SK-N-SH (cell line): ENCODE measurements at regions not wholly inside any gene's neighbourhood (a gene's known extent, or its start where the extent isn't known, plus 50 kb on each side); places are given as distances from the start of the nearest gene placed in this dataset.

Experiments used
- CTCF ChIA-PET: fragments of 300-600, 350-600 bp; formaldehyde crosslinking; extraction: SDS; loops from one replicate; lab custom pipeline; 2021; lab: Yijun Ruan, JAX
- POLR2A ChIA-PET: fragments of 350-600 bp; sonication (Branson Sonifier 250); formaldehyde crosslinking; extraction: SDS; loops from one replicate; lab custom pipeline; 2020; ENCODE audit warnings: antibody characterized with exemption, inconsistent platforms; lab: Yijun Ruan, JAX
- DNase-seq: peaks from one replicate; pipeline ENCODE4 v3.0.0; 2012
- H2AFZ ChIP-seq: fragments of 200-600 bp; sonication (generic); 2 replicates; pipeline ENCODE4 v1.8.1; 2016; ENCODE audit warnings: antibody characterized with exemption, mild to moderate bottlenecking, low read depth
- H3F3A ChIP-seq: fragments of 200-600 bp; sonication (generic); replicated peaks from 2 replicates; pipeline ENCODE3; 2016; ENCODE audit warnings: antibody characterized with exemption, mild to moderate bottlenecking; ENCODE audit not compliant: insufficient read depth
- H3K27ac ChIP-seq, 2 experiments: fragments of 200-500 bp in 1 of 2; fragments of 200-600 bp in 1 of 2; sonication (Bioruptor generic) in 1 of 2; sonication (generic), shearing (Covaris generic) in 1 of 2; 2 replicates each; pipeline versions ENCODE4 v1.5.1 to v1.6.1; 2014 to 2016; ENCODE audit warnings: low read depth in 2 of 2, inconsistent platforms in 1 of 2, low read length in 1 of 2, mild to moderate bottlenecking in 1 of 2, mixed read lengths in 1 of 2
- H3K27me3 ChIP-seq: fragments of 200-600 bp; sonication (generic), shearing (Covaris generic); 2 replicates; pipeline ENCODE4 v1.6.1; 2016; ENCODE audit warnings: mixed run types; ENCODE audit not compliant: insufficient read depth
- H3K36me3 ChIP-seq, 2 experiments: fragments of 200-500 bp in 1 of 2; fragments of 200-600 bp in 1 of 2; sonication (Bioruptor generic) in 1 of 2; sonication (generic) in 1 of 2; replicated peaks in 1 of 2; 2 replicates each; pipeline versions ENCODE3 to v1.5.1; 2014 to 2016; ENCODE audit warnings: low read length in 1 of 2, mild to moderate bottlenecking in 1 of 2; ENCODE audit not compliant: insufficient read depth in 2 of 2, control insufficient read depth in 1 of 2
- H3K4me1 ChIP-seq, 2 experiments: fragments of 200-500 bp in 1 of 2; fragments of 200-600 bp in 1 of 2; sonication (Bioruptor generic) in 1 of 2; sonication (generic), shearing (Covaris generic) in 1 of 2; 2 replicates each; pipeline versions ENCODE4 v1.5.1 to v1.6.1; 2014 to 2016; ENCODE audit warnings: low read depth in 1 of 2, low read length in 1 of 2, mixed run types in 1 of 2; ENCODE audit not compliant: insufficient read depth in 2 of 2, control insufficient read depth in 1 of 2
- H3K4me2 ChIP-seq: fragments of 200-600 bp; sonication (generic), shearing (Covaris generic); 2 replicates; pipeline ENCODE4 v1.6.1; 2017; ENCODE audit warnings: mixed run types
- H3K4me3 ChIP-seq, 2 experiments: fragments of 200-500 bp in 1 of 2; fragments of 200-600 bp in 1 of 2; sonication (Bioruptor generic) in 1 of 2; sonication (generic), shearing (Covaris generic) in 1 of 2; 2 replicates each; pipeline versions ENCODE4 v1.5.1 to v1.8.1; 2014 to 2016; ENCODE audit warnings: low read depth in 2 of 2, inconsistent platforms in 1 of 2, low read length in 1 of 2, mild to moderate bottlenecking in 1 of 2, mixed read lengths in 1 of 2, moderate library complexity in 1 of 2
- H3K79me2 ChIP-seq: fragments of 200-600 bp; sonication (generic); 2 replicates; pipeline ENCODE4 v1.8.1; 2017; ENCODE audit warnings: mild to moderate bottlenecking; ENCODE audit not compliant: insufficient read depth
- H3K9ac ChIP-seq: fragments of 200-600 bp; sonication (generic); 2 replicates; pipeline ENCODE4 v1.6.1; 2017; ENCODE audit warnings: mixed run types
- H3K9me2 ChIP-seq: fragments of 200-600 bp; sonication (generic); 2 replicates; pipeline ENCODE4 v1.6.1; 2017; ENCODE audit warnings: mixed run types
- H3K9me3 ChIP-seq: fragments of 200-600 bp; sonication (generic); 2 replicates; pipeline ENCODE4 v1.6.1; 2017; ENCODE audit warnings: mixed run types, mild to moderate bottlenecking, moderate library complexity
- H4K20me1 ChIP-seq: fragments of 200-600 bp; sonication (generic); 2 replicates; pipeline ENCODE4 v1.6.1; 2017; ENCODE audit warnings: mild to moderate bottlenecking, mixed run types; ENCODE audit not compliant: insufficient read depth
- CHD2 ChIP-seq: fragments of 150-350 bp; IDR thresholded peaks from 2 replicates; pipeline ENCODE4 v1.6.1; 2018; ENCODE audit warnings: low read length; ENCODE audit not compliant: partially characterized antibody
- ELF1 ChIP-seq: IDR thresholded peaks from 2 replicates; pipeline ENCODE4 v1.4.0; 2012
- EZH2phosphoT487 ChIP-seq: fragments of 200-600 bp; sonication (generic); IDR thresholded peaks from 2 replicates; pipeline ENCODE4 v1.6.1; 2017; ENCODE audit warnings: low read depth, mixed run types, mild to moderate bottlenecking, antibody characterized with exemption, moderate library complexity, borderline replicate concordance
- FOXJ3 ChIP-seq: sonication (generic); formaldehyde crosslinking; IDR thresholded peaks from 2 replicates; pipeline ENCODE4 v1.5.1; 2020; ENCODE audit warnings: mild to moderate bottlenecking, missing genetic modification reagents
- FOXM1 ChIP-seq: IDR thresholded peaks from 2 replicates; pipeline ENCODE4 v1.4.0; 2012; ENCODE audit warnings: low read depth, mild to moderate bottlenecking
- GABPA ChIP-seq: IDR thresholded peaks from 2 replicates; pipeline ENCODE4 v1.4.0; 2012; ENCODE audit warnings: low read depth, mild to moderate bottlenecking
- GATA2 ChIP-seq: sonication (generic); formaldehyde crosslinking; IDR thresholded peaks from 2 replicates; pipeline ENCODE4 v1.5.0; 2020; ENCODE audit warnings: mild to moderate bottlenecking, missing genetic modification reagents
- MEF2A ChIP-seq: IDR thresholded peaks from 2 replicates; pipeline ENCODE4 v1.4.0; 2012; ENCODE audit warnings: low read depth, borderline replicate concordance
- MXI1 ChIP-seq: IDR thresholded peaks from 2 replicates; pipeline ENCODE4 v1.6.1; 2012; ENCODE audit warnings: mild to moderate bottlenecking, low read depth, low read length, improper control_type of control experiment
- NFIC ChIP-seq: IDR thresholded peaks from 2 replicates; pipeline ENCODE4 v1.4.0; 2012; ENCODE audit warnings: borderline replicate concordance
- NRF1 ChIP-seq: IDR thresholded peaks from 2 replicates; pipeline ENCODE4 v1.6.1; 2012; ENCODE audit warnings: low read depth, mild to moderate bottlenecking, low read length
- POLR2AphosphoS5 ChIP-seq: IDR thresholded peaks from 2 replicates; pipeline ENCODE4 v1.6.1; 2012; ENCODE audit warnings: low read depth, low read length
- RAD21 ChIP-seq: IDR thresholded peaks from 2 replicates; pipeline ENCODE4 v1.6.1; 2012; ENCODE audit warnings: mild to moderate bottlenecking, low read length
- RFX5 ChIP-seq: IDR thresholded peaks from 2 replicates; pipeline ENCODE4 v1.6.1; 2012; ENCODE audit warnings: mild to moderate bottlenecking, improper control_type of control experiment, low read length
- RXRA ChIP-seq: IDR thresholded peaks from 2 replicates; pipeline ENCODE4 v1.4.0; 2012; ENCODE audit warnings: low read depth, mild to moderate bottlenecking, borderline replicate concordance
- SIN3A ChIP-seq: IDR thresholded peaks from 2 replicates; pipeline ENCODE4 v1.6.1; 2012; ENCODE audit warnings: low read depth, mild to moderate bottlenecking, low read length, moderate library complexity, borderline replicate concordance
- SMC3 ChIP-seq: IDR thresholded peaks from 2 replicates; pipeline ENCODE4 v1.6.1; 2012; ENCODE audit warnings: low read depth, low read length, improper control_type of control experiment
- TCF12 ChIP-seq: IDR thresholded peaks from 2 replicates; pipeline ENCODE4 v1.4.0; 2012
- TEAD4 ChIP-seq: IDR thresholded peaks from 2 replicates; pipeline ENCODE4 v1.4.0; 2012; ENCODE audit warnings: mild to moderate bottlenecking, borderline replicate concordance; ENCODE audit not compliant: insufficient read depth
- WGBS: methylation state at CpG from one replicate; pipeline ENCODE4 v1.1.6; 2017; ENCODE audit warnings: low lambda C conversion rate; 5-methylcytosine and 5-hydroxymethylcytosine counted together
- TF ChIP-seq, protein P1 (sequence below): fragments of 200-600 bp; sonication (generic); IDR thresholded peaks from 2 replicates; pipeline ENCODE4 v1.6.1; 2017; ENCODE audit warnings: antibody characterized with exemption, mild to moderate bottlenecking, moderate library complexity
- TF ChIP-seq, protein P2 (sequence below): IDR thresholded peaks from 2 replicates; pipeline ENCODE4 v1.4.0; 2012; ENCODE audit warnings: low read depth
- TF ChIP-seq, protein P3 (sequence below): fragments of 150-350 bp; IDR thresholded peaks from 2 replicates; pipeline ENCODE4 v1.6.1; 2016; ENCODE audit warnings: mild to moderate bottlenecking, low read depth, low read length
- TF ChIP-seq, protein P4 (sequence below): IDR thresholded peaks from 2 replicates; pipeline ENCODE4; 2012

DNA sequence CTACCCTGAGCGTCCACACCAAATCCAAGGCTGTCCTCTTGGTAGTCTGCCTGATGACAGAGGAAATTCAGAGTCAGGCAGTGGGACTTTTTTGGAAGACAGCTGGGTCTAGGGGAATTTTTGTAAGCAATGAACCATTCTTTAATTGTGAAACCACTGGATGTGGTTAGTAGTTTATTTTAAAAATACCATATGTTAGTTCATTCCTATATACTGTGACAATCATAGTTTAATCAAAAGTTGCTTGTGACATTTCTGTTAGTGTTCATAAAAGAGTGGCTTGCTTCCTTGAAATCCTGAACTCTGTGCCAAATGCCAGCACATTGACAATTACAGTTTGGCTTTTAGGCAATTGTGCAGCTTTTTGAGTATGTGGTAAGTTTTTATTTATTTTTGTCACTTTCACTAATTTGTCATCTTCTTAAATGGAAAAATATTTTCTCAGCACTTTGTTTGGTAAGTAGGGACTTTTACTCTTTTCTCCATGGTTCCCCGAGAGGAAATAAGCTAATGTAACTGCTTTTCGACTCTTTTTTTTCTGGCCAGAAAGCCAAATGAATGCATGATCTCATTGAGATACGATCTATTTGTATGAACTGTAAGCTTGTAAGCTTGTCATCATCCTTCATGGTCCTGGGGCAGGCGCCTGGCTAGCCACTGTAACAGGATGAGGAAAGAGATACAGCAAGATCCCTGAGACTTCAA is 72.6 kb upstream of the SLC4A4 start:
- H3K9ac ChIP-seq: no peak overlapping the region
- H3K27me3 ChIP-seq: peaks cover 3% of the 10 kb centered on the region; the same call in 1 of the 2 replicates
- no peaks in the 10 kb centered on the region for H3F3A ChIP-seq
- H4K20me1 ChIP-seq: no peaks in the 10 kb centered on the region
- TF ChIP-seq POLR2AphosphoS5 (no peak), ELF1 (no peak), MEF2A (no peak), FOXM1 (no peak), EZH2phosphoT487 (no peak), NRF1 (no peak), FOXJ3 (no peak), SIN3A (no peak), NFIC (no peak), GABPA (no peak), RAD21 (no peak)
- TF ChIP-seq, protein P1, sequence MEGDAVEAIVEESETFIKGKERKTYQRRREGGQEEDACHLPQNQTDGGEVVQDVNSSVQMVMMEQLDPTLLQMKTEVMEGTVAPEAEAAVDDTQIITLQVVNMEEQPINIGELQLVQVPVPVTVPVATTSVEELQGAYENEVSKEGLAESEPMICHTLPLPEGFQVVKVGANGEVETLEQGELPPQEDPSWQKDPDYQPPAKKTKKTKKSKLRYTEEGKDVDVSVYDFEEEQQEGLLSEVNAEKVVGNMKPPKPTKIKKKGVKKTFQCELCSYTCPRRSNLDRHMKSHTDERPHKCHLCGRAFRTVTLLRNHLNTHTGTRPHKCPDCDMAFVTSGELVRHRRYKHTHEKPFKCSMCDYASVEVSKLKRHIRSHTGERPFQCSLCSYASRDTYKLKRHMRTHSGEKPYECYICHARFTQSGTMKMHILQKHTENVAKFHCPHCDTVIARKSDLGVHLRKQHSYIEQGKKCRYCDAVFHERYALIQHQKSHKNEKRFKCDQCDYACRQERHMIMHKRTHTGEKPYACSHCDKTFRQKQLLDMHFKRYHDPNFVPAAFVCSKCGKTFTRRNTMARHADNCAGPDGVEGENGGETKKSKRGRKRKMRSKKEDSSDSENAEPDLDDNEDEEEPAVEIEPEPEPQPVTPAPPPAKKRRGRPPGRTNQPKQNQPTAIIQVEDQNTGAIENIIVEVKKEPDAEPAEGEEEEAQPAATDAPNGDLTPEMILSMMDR: no peak
- TF ChIP-seq, protein P2, sequence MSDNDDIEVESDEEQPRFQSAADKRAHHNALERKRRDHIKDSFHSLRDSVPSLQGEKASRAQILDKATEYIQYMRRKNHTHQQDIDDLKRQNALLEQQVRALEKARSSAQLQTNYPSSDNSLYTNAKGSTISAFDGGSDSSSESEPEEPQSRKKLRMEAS: no peak
- TF ChIP-seq, protein P3, sequence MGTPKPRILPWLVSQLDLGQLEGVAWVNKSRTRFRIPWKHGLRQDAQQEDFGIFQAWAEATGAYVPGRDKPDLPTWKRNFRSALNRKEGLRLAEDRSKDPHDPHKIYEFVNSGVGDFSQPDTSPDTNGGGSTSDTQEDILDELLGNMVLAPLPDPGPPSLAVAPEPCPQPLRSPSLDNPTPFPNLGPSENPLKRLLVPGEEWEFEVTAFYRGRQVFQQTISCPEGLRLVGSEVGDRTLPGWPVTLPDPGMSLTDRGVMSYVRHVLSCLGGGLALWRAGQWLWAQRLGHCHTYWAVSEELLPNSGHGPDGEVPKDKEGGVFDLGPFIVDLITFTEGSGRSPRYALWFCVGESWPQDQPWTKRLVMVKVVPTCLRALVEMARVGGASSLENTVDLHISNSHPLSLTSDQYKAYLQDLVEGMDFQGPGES: no peak
- H3K79me2 ChIP-seq: no peaks in the 10 kb centered on the region
- H2AFZ ChIP-seq: no peak overlapping the region
- no peak overlapping the region for H3K4me3 ChIP-seq
- POLR2A ChIA-PET: no interaction called here
- CTCF ChIA-PET: no interaction called here
- no peaks in the 10 kb centered on the region for H3K9me2 ChIP-seq
- no peaks in the 10 kb centered on the region for H3K4me1 ChIP-seq
- no peak overlapping the region for H3K27ac ChIP-seq
- DNase-seq: no peak
- H3K36me3 ChIP-seq: no peaks in the 10 kb centered on the region
- H3K4me2 ChIP-seq: no peak overlapping the region
- 9% methylated on average over 5 of the region's 5 CpGs for WGBS
- H3K9me3 ChIP-seq: no peaks in the 10 kb centered on the region

DNA sequence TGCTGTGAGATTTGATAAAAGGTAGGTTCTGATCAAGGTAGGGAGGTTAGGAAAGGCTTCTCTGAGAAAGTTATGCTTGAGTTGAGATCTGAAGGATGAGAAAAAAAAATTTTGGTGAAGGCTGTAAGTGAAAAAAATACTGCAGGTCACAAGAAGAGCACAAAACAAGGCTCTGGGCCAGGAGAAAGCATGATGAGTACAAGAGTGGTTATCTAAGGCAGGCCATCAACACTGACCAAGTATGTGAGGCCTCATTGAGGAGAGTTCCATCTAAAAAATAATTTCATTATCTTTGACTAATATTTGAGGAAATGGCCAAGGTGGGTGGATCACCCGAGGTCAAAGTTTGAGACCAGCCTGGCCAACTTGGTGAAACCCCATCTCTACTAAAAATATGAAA is 71.6 kb upstream of the SLC4A4 start:
- POLR2A ChIA-PET: no interaction called here
- Histone ChIP-seq H3K36me3 (no peaks in the 10 kb centered on the region), H3K79me2 (no peaks in the 10 kb centered on the region), H3K9me3 (no peaks in the 10 kb centered on the region), H4K20me1 (no peaks in the 10 kb centered on the region), H3K4me3 (no peak overlapping the region), H3K4me1 (no peaks in the 10 kb centered on the region), H3K27ac (no peak overlapping the region), H3K27me3 (no peaks in the 10 kb centered on the region; the same call in 1 of the 2 replicates), H3K9me2 (no peaks in the 10 kb centered on the region), H3K4me2 (no peak overlapping the region), H3K9ac (no peak overlapping the region), H2AFZ (no peak overlapping the region), H3F3A (no peaks in the 10 kb centered on the region)
- no peak for DNase-seq
- 0% methylated on average over 1 of the region's 1 CpG for WGBS
- TF ChIP-seq GATA2 (CRISPR knock-in tag) (no peak), RXRA (no peak), SMC3 (no peak), NFIC (no peak), MXI1 (no peak), EZH2phosphoT487 (no peak), TCF12 (no peak), RAD21 (no peak), CHD2 (no peak), RFX5 (no peak), MEF2A (no peak), TEAD4 (no peak), SIN3A (no peak), FOXJ3 (no peak)
- TF ChIP-seq, protein P4, sequence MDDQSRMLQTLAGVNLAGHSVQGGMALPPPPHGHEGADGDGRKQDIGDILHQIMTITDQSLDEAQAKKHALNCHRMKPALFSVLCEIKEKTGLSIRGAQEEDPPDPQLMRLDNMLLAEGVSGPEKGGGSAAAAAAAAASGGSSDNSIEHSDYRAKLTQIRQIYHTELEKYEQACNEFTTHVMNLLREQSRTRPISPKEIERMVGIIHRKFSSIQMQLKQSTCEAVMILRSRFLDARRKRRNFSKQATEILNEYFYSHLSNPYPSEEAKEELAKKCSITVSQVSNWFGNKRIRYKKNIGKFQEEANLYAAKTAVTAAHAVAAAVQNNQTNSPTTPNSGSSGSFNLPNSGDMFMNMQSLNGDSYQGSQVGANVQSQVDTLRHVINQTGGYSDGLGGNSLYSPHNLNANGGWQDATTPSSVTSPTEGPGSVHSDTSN: no peak
- CTCF ChIA-PET: no interaction called here
